Esophagus muscularis mucosa (tissue), 4 donors: ENCODE measurements at regions not wholly inside any gene's neighbourhood (a gene's known extent, or its start where the extent isn't known, plus 50 kb on each side); places are given as distances from the start of the nearest gene placed in this dataset.
A peak's percentile ranks its signal among the peaks of the same experiment; 100 is the strongest.

Experiments
- DNase-seq: peaks from one replicate; pipeline ENCODE4 v3.0.0-alpha.2; 2017; ENCODE audit errors: extremely low spot score
- H3K27ac ChIP-seq, 4 donors: fragments of 200-600 bp; sonication (generic); replicated peaks in 1 of 4; 1 replicate in 3 of 4; 2 replicates in 1 of 4; pipeline ENCODE4 v1.5.1; 2016 to 2019; ENCODE audit warnings: mild to moderate bottlenecking in 1 of 4
- H3K27me3 ChIP-seq, 4 donors: fragments of 200-600 bp; sonication (generic); one replicate each; pipeline versions ENCODE4 v1.5.1 to v1.6.0; 2016 to 2019
- H3K36me3 ChIP-seq, 4 donors: fragments of 200-600 bp; sonication (generic); one replicate each; pipeline ENCODE4 v1.5.1; 2016 to 2019
- H3K4me1 ChIP-seq, 4 donors: fragments of 200-600 bp; sonication (generic); one replicate each; pipeline ENCODE4 v1.5.1; 2016 to 2019
- H3K4me3 ChIP-seq, 4 donors: fragments of 200-600 bp; sonication (generic); 1 replicate in 2 of 4; 2 replicates in 2 of 4; pipeline ENCODE4 v1.5.1; 2016 to 2019; ENCODE audit warnings: mild to moderate bottlenecking in 4 of 4, moderate library complexity in 1 of 4
- H3K9me3 ChIP-seq, 4 donors: fragments of 200-600 bp; sonication (generic); 1 replicate in 3 of 4; 2 replicates in 1 of 4; pipeline ENCODE4 v1.5.1; 2016 to 2019
- CTCF ChIP-seq, 3 experiments: fragments of 200-600 bp in 2 of 3; fragments of 450-650 bp in 1 of 3; sonication (generic) in 2 of 3; IDR thresholded peaks; one replicate each; pipeline ENCODE4 v1.5.1; 2017 to 2019; ENCODE audit warnings: antibody characterized with exemption in 3 of 3, mild to moderate bottlenecking in 2 of 3, moderate library complexity in 1 of 3
- EP300 ChIP-seq: sonication (generic); formaldehyde crosslinking; IDR thresholded peaks from one replicate; pipeline ENCODE4 v1.6.1; 2017; ENCODE audit warnings: antibody characterized with exemption
- POLR2A ChIP-seq: fragments of 450-650 bp; IDR thresholded peaks from one replicate; pipeline ENCODE4 v1.6.1; 2017; ENCODE audit warnings: antibody characterized with exemption, moderate library complexity, mild to moderate bottlenecking, low read depth
- POLR2AphosphoS5 ChIP-seq, 2 donors: sonication (generic); formaldehyde crosslinking; IDR thresholded peaks; one replicate each; pipeline ENCODE4 v1.6.1; 2017; ENCODE audit warnings: antibody characterized with exemption in 2 of 2
- WGBS: methylation state at CpG from one replicate; pipeline ENCODE4 v1.1.5; 2018; 5-methylcytosine and 5-hydroxymethylcytosine counted together
- intact Hi-C: fragments of 100-400 bp; cut with DNase I; formaldehyde crosslinking; loops from one replicate; pipeline ENCODE4 v1.15.1; 2023

GRCh38 chr7:22596763-22597400 lies 96.9 kb upstream of the STEAP1B start:
- intact Hi-C loops = no loop called here

GRCh38 chr7:22594020-22594419 lies 94.0 kb upstream of the STEAP1B start:
- WGBS = 84% methylated on average over 2 of the region's 2 CpGs
- intact Hi-C loops = no loop called here
- no peaks in the 10 kb centered on the region for H3K9me3 ChIP-seq

More at GRCh38 chr7:22596763-22597400, 96.9 kb upstream of the STEAP1B start:
- Histone ChIP-seq H3K27me3 (no peaks in the 10 kb centered on the region), H3K4me3 (no peak overlapping the region), H3K36me3 (no peaks in the 10 kb centered on the region), H3K9me3 (no peaks in the 10 kb centered on the region), H3K27ac (no peak overlapping the region), H3K4me1 (peaks cover 10 to 21% (median 16%) of the 10 kb centered on the region in 4 donors)
- DNase-seq = no peak
- WGBS = 53% methylated on average over 5 of the region's 5 CpGs
- TF ChIP-seq EP300 = no peak
- TF ChIP-seq POLR2A = no peak
- no peak for TF ChIP-seq POLR2AphosphoS5 (IDR thresholded peaks at IDR 0.05)
- no peak for TF ChIP-seq CTCF (IDR thresholded peaks at IDR 0.05)

GRCh38 chr7:22591271-22591670 lies 91.3 kb upstream of the STEAP1B start:
- Histone ChIP-seq H3K27ac (no peak overlapping the region), H3K27me3 (no peaks in the 10 kb centered on the region)
- TF ChIP-seq EP300 (no peak), POLR2A (no peak), CTCF (IDR thresholded peaks at IDR 0.05) (no peak), POLR2AphosphoS5 (IDR thresholded peaks at IDR 0.05) (no peak)

More at GRCh38 chr7:22594020-22594419, 94.0 kb upstream of the STEAP1B start:
- Histone ChIP-seq H3K27ac (no peak overlapping the region), H3K4me1 (peaks cover 16 to 28% (median 23%) of the 10 kb centered on the region in 4 donors), H3K4me3 (no peak overlapping the region), H3K36me3 (no peaks in the 10 kb centered on the region), H3K27me3 (no peaks in the 10 kb centered on the region)
- DNase-seq = no peak
- TF ChIP-seq POLR2AphosphoS5 (IDR thresholded peaks at IDR 0.05) (no peak), POLR2A (no peak), CTCF (IDR thresholded peaks at IDR 0.05) (no peak), EP300 (no peak)

GRCh38 chr7:22589641-22590201 lies 89.7 kb upstream of the STEAP1B start:
- Histone ChIP-seq H3K4me1 (peaks cover 32 to 41% (median 36%) of the 10 kb centered on the region in 4 donors), H3K4me3 (peak overlapping the region in 1 of 4 donors; percentile 4), H3K27ac (peak overlapping the region; percentile 2 to 66 (median 36)), H3K36me3 (no peaks in the 10 kb centered on the region), H3K27me3 (no peaks in the 10 kb centered on the region), H3K9me3 (no peaks in the 10 kb centered on the region)
- WGBS = 30% methylated on average over 7 of the region's 10 CpGs
- intact Hi-C loops = no loop called here
- no peak for TF ChIP-seq POLR2A
- peak; percentile 37 for TF ChIP-seq EP300
- peak; percentile 57 to 62 for TF ChIP-seq POLR2AphosphoS5 (IDR thresholded peaks at IDR 0.05)
- no peak for TF ChIP-seq CTCF (IDR thresholded peaks at IDR 0.05)
- DNase-seq = no peak

More at GRCh38 chr7:22591271-22591670, 91.3 kb upstream of the STEAP1B start:
- Histone ChIP-seq H3K9me3 (no peaks in the 10 kb centered on the region), H3K4me1 (peaks cover 32 to 42% (median 38%) of the 10 kb centered on the region in 4 donors), H3K36me3 (no peaks in the 10 kb centered on the region), H3K4me3 (no peak overlapping the region)
- WGBS = 100% methylated on average over 2 of the region's 2 CpGs
- intact Hi-C loops = no loop called here
- no peak for DNase-seq
